Fibroblast of pulmonary artery (primary cell): ENCODE measurements at regions not wholly inside any gene's neighbourhood (a gene's known extent, or its start where the extent isn't known, plus 50 kb on each side); places are given as distances from the start of the nearest gene placed in this dataset.
A peak's percentile ranks its signal among the peaks of the same experiment; 100 is the strongest.

ENCODE experiments used
- DNase-seq: peaks from one replicate; pipeline ENCODE4 v3.0.0-alpha.2; 2010; ENCODE audit warnings: low read depth
- H3K4me3 ChIP-seq: replicated peaks from 2 replicates; pipeline ENCODE4 v1.5.1; 2011; ENCODE audit warnings: low read depth, mild to moderate bottlenecking, control low read depth, low read length, moderate library complexity
- CTCF ChIP-seq: IDR thresholded peaks from 2 replicates; pipeline ENCODE4 v1.5.1; 2011; ENCODE audit warnings: mild to moderate bottlenecking, control low read depth, low read length, inconsistent platforms; ENCODE audit errors: missing control alignments

- no peak overlapping the region for H3K4me3 ChIP-seq
- peak; percentile 28 for DNase-seq
- TF ChIP-seq CTCF = no peak
Observed at GRCh38 chr12:76152181-76152807, 67.8 kb upstream of the NAP1L1 start.

- DNase-seq = peak; percentile 74
- H3K4me3 ChIP-seq = no peak overlapping the region
- no peak for TF ChIP-seq CTCF
Observed at GRCh38 chr12:76144245-76144549, 59.7 kb upstream of the NAP1L1 start.

- no peak overlapping the region for H3K4me3 ChIP-seq
- DNase-seq = no peak
- TF ChIP-seq CTCF = no peak
Observed at GRCh38 chr12:76143343-76144244, 59.1 kb upstream of the NAP1L1 start.

- DNase-seq = no peak
- TF ChIP-seq CTCF = no peak
- H3K4me3 ChIP-seq = no peak overlapping the region
Observed at GRCh38 chr12:76142305-76142704, 57.8 kb upstream of the NAP1L1 start.

- no peak for TF ChIP-seq CTCF
- no peak for DNase-seq
- no peak overlapping the region for H3K4me3 ChIP-seq
Observed at GRCh38 chr12:76138656-76139055, 54.2 kb upstream of the NAP1L1 start.

- TF ChIP-seq CTCF = no peak
- DNase-seq = peak; percentile 88
- H3K4me3 ChIP-seq = no peak overlapping the region
Observed at GRCh38 chr12:76137606-76138005, 53.1 kb upstream of the NAP1L1 start.
